Embryonic facial prominence (tissue), 1 donor: ENCODE measurements at regions not wholly inside any gene's neighbourhood (a gene's known extent, or its start where the extent isn't known, plus 50 kb on each side); places are given as distances from the start of the nearest gene placed in this dataset.
A peak's percentile ranks its signal among the peaks of the same experiment; 100 is the strongest.

ENCODE experiments used
- DNase-seq: peaks from one replicate; pipeline ENCODE4 v3.0.0-alpha.2; 2016; ENCODE audit errors: extremely low spot score

- DNase-seq = no peak
These were observed 83.1 kb upstream of the FNDC3B start for GRCh38 chr3:171956181-171956683.

GRCh38 chr3:171956705-171957104 lies 82.7 kb upstream of the FNDC3B start:
- DNase-seq = no peak

GRCh38 chr3:171959532-171960089 lies 79.8 kb upstream of the FNDC3B start:
- no peak for DNase-seq

GRCh38 chr3:171960159-171960558 lies 79.2 kb upstream of the FNDC3B start:
- no peak for DNase-seq

- DNase-seq = no peak
These were observed 77.1 kb upstream of the FNDC3B start for GRCh38 chr3:171962137-171962720.

- DNase-seq = no peak
These were observed 75.8 kb upstream of the FNDC3B start for GRCh38 chr3:171963546-171963945.

GRCh38 chr3:171965067-171965712 lies 74.2 kb upstream of the FNDC3B start:
- no peak for DNase-seq

GRCh38 chr3:171966533-171967136 lies 72.7 kb upstream of the FNDC3B start:
- DNase-seq = no peak

- peak; percentile 80 for DNase-seq
These were observed 72.1 kb upstream of the FNDC3B start for GRCh38 chr3:171967137-171967783.

GRCh38 chr3:171967932-171968678 lies 71.3 kb upstream of the FNDC3B start:
- DNase-seq = no peak

- no peak for DNase-seq
These were observed 69.0 kb upstream of the FNDC3B start for GRCh38 chr3:171970301-171970788.

GRCh38 chr3:171971919-171972514 lies 67.4 kb upstream of the FNDC3B start:
- no peak for DNase-seq

- no peak for DNase-seq
These were observed 66.5 kb upstream of the FNDC3B start for GRCh38 chr3:171972871-171973348.

GRCh38 chr3:171974986-171975837 lies 64.2 kb upstream of the FNDC3B start:
- DNase-seq = no peak

GRCh38 chr3:171976526-171976925 lies 62.9 kb upstream of the FNDC3B start:
- DNase-seq = no peak

- DNase-seq = no peak
These were observed 61.9 kb upstream of the FNDC3B start for GRCh38 chr3:171977441-171977840.

- DNase-seq = no peak
These were observed 61.5 kb upstream of the FNDC3B start for GRCh38 chr3:171977860-171978259.

GRCh38 chr3:171978390-171978789 lies 61.0 kb upstream of the FNDC3B start:
- no peak for DNase-seq

GRCh38 chr3:171979081-171979480 lies 60.3 kb upstream of the FNDC3B start:
- DNase-seq = no peak
